Esophagus muscularis mucosa (tissue), 4 donors: ENCODE measurements at regions not wholly inside any gene's neighbourhood (a gene's known extent, or its start where the extent isn't known, plus 50 kb on each side); places are given as distances from the start of the nearest gene placed in this dataset.
A peak's percentile ranks its signal among the peaks of the same experiment; 100 is the strongest.
"Not testable (repeated sequence)": the region's sequence is repeated elsewhere in the genome, so short reads cannot be mapped to it uniquely, and the experiment has no call there.

Source experiments
- DNase-seq: peaks from one replicate; pipeline ENCODE4 v3.0.0-alpha.2; 2017; ENCODE audit errors: extremely low spot score
- H3K27ac ChIP-seq, 4 donors: fragments of 200-600 bp; sonication (generic); replicated peaks in 1 of 4; 1 replicate in 3 of 4; 2 replicates in 1 of 4; pipeline ENCODE4 v1.5.1; 2016 to 2019; ENCODE audit warnings: mild to moderate bottlenecking in 1 of 4
- H3K27me3 ChIP-seq, 4 donors: fragments of 200-600 bp; sonication (generic); one replicate each; pipeline versions ENCODE4 v1.5.1 to v1.6.0; 2016 to 2019
- H3K36me3 ChIP-seq, 4 donors: fragments of 200-600 bp; sonication (generic); one replicate each; pipeline ENCODE4 v1.5.1; 2016 to 2019
- H3K4me1 ChIP-seq, 4 donors: fragments of 200-600 bp; sonication (generic); one replicate each; pipeline ENCODE4 v1.5.1; 2016 to 2019
- H3K4me3 ChIP-seq, 4 donors: fragments of 200-600 bp; sonication (generic); 1 replicate in 2 of 4; 2 replicates in 2 of 4; pipeline ENCODE4 v1.5.1; 2016 to 2019; ENCODE audit warnings: mild to moderate bottlenecking in 4 of 4, moderate library complexity in 1 of 4
- H3K9me3 ChIP-seq, 4 donors: fragments of 200-600 bp; sonication (generic); 1 replicate in 3 of 4; 2 replicates in 1 of 4; pipeline ENCODE4 v1.5.1; 2016 to 2019
- CTCF ChIP-seq, 3 experiments: fragments of 200-600 bp in 2 of 3; fragments of 450-650 bp in 1 of 3; sonication (generic) in 2 of 3; IDR thresholded peaks; one replicate each; pipeline ENCODE4 v1.5.1; 2017 to 2019; ENCODE audit warnings: antibody characterized with exemption in 3 of 3, mild to moderate bottlenecking in 2 of 3, moderate library complexity in 1 of 3
- EP300 ChIP-seq: sonication (generic); formaldehyde crosslinking; IDR thresholded peaks from one replicate; pipeline ENCODE4 v1.6.1; 2017; ENCODE audit warnings: antibody characterized with exemption
- POLR2A ChIP-seq: fragments of 450-650 bp; IDR thresholded peaks from one replicate; pipeline ENCODE4 v1.6.1; 2017; ENCODE audit warnings: antibody characterized with exemption, moderate library complexity, mild to moderate bottlenecking, low read depth
- POLR2AphosphoS5 ChIP-seq, 2 donors: sonication (generic); formaldehyde crosslinking; IDR thresholded peaks; one replicate each; pipeline ENCODE4 v1.6.1; 2017; ENCODE audit warnings: antibody characterized with exemption in 2 of 2
- WGBS: methylation state at CpG from one replicate; pipeline ENCODE4 v1.1.5; 2018; 5-methylcytosine and 5-hydroxymethylcytosine counted together
- intact Hi-C: fragments of 100-400 bp; cut with DNase I; formaldehyde crosslinking; loops from one replicate; pipeline ENCODE4 v1.15.1; 2023

- Histone ChIP-seq H3K9me3 (no peaks in the 10 kb centered on the region), H3K4me3 (no peak overlapping the region), H3K27me3 (no peaks in the 10 kb centered on the region), H3K36me3 (no peaks in the 10 kb centered on the region), H3K4me1 (no peaks in the 10 kb centered on the region), H3K27ac (no peak overlapping the region)
- 97% methylated on average over 1 of the region's 1 CpG for WGBS
- intact Hi-C loops: no loop called here
- TF ChIP-seq CTCF (IDR thresholded peaks at IDR 0.05) (no peak), EP300 (no peak), POLR2AphosphoS5 (IDR thresholded peaks at IDR 0.05) (no peak), POLR2A (no peak)
- DNase-seq: no peak
Observed at GRCh38 chr3:31100519-31100918, 206.1 kb upstream of the GADL1 start.

- H3K4me3 ChIP-seq, H3K9me3 ChIP-seq, H3K27me3 ChIP-seq, H3K4me1 ChIP-seq, H3K36me3 ChIP-seq, H3K27ac ChIP-seq, intact Hi-C loops, DNase-seq: not testable (repeated sequence)
- WGBS: 50% methylated on average over 1 of the region's 1 CpG
Observed at GRCh38 chr3:31101285-31101684, 206.8 kb upstream of the GADL1 start.

GRCh38 chr3:31102196-31102879 is 207.9 kb upstream of the GADL1 start:
- TF ChIP-seq CTCF (IDR thresholded peaks at IDR 0.05) (no peak), POLR2A (no peak), EP300 (no peak), POLR2AphosphoS5 (IDR thresholded peaks at IDR 0.05) (no peak)

GRCh38 chr3:31103181-31103580 is 208.7 kb upstream of the GADL1 start:
- WGBS: 76% methylated on average over 2 of the region's 2 CpGs
- TF ChIP-seq CTCF (IDR thresholded peaks at IDR 0.05) (no peak), POLR2A (no peak)
- Histone ChIP-seq H3K4me3 (no peak overlapping the region), H3K36me3 (no peaks in the 10 kb centered on the region), H3K27me3 (no peaks in the 10 kb centered on the region), H3K27ac (no peak overlapping the region), H3K9me3 (no peaks in the 10 kb centered on the region), H3K4me1 (no peaks in the 10 kb centered on the region)
- peak; percentile 14 for DNase-seq
- intact Hi-C loops: no loop called here

More at GRCh38 chr3:31102196-31102879, 207.9 kb upstream of the GADL1 start:
- Histone ChIP-seq H3K4me3 (no peak overlapping the region), H3K4me1 (no peaks in the 10 kb centered on the region), H3K36me3 (no peaks in the 10 kb centered on the region), H3K27me3 (no peaks in the 10 kb centered on the region), H3K27ac (no peak overlapping the region), H3K9me3 (no peaks in the 10 kb centered on the region)
- intact Hi-C loops: no loop called here
- 93% methylated on average over 8 of the region's 8 CpGs for WGBS
- DNase-seq: peak; percentile 5

- Histone ChIP-seq H3K36me3 (no peaks in the 10 kb centered on the region), H3K27me3 (no peaks in the 10 kb centered on the region), H3K4me1 (no peaks in the 10 kb centered on the region), H3K4me3 (no peak overlapping the region), H3K27ac (no peak overlapping the region), H3K9me3 (no peaks in the 10 kb centered on the region)
- intact Hi-C loops: no loop called here
- WGBS: 84% methylated on average over 4 of the region's 4 CpGs
- no peak for DNase-seq
- no peak for TF ChIP-seq POLR2A
- no peak for TF ChIP-seq EP300
- no peak for TF ChIP-seq CTCF (IDR thresholded peaks at IDR 0.05)
- TF ChIP-seq POLR2AphosphoS5 (IDR thresholded peaks at IDR 0.05): no peak
Observed at GRCh38 chr3:31103623-31104180, 209.2 kb upstream of the GADL1 start.
